ENCODE measurements at regions not wholly inside any gene's neighbourhood (a gene's known extent, or its start where the extent isn't known, plus 50 kb on each side); places are given as distances from the start of the nearest gene placed in this dataset.

DNA sequence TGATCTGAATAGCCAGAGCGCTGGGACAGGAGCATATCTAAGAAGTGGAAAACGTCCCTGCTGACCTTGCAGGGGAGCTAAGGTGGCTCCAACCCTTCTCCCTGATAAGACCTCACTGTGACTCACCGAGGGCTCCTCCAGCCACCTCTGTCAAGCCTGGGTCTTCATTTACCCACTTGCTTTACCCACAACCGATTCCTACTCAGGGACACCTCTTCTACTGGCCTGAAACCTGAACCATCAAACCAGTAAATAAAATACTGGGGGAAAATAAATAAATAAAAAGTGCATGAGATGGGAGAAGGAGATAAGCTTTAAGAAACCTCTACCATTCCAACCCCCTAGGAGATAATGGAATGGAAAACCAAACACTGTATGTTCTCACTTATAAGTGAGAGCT is 80.2 kb upstream of the ALOX12 start:
- no peaks in the 10 kb centered on the region for H3F3A ChIP-seq (ENCODE audit: insufficient read depth, low read length)
- H3K4me1 ChIP-seq (ENCODE audit: low read length) = no peaks in the 10 kb centered on the region
- no peak overlapping the region for H3K4me2 ChIP-seq (ENCODE audit: low read depth, low read length)
- no peak overlapping the region for H3K27ac ChIP-seq (ENCODE audit: low read length)
- no peaks in the 10 kb centered on the region for H3K27me3 ChIP-seq (replicated peaks; ENCODE audit: insufficient read depth, low read length)
- H2AFZ ChIP-seq (ENCODE audit: low read length) = no peak overlapping the region
- no peak overlapping the region for H3K9ac ChIP-seq (ENCODE audit: low read length)
- no peak overlapping the region for H3K4me3 ChIP-seq (ENCODE audit: low read length)
- H3K36me3 ChIP-seq (replicated peaks; ENCODE audit: insufficient read depth, low read length) = no peaks in the 10 kb centered on the region
- no peaks in the 10 kb centered on the region for H4K20me1 ChIP-seq (ENCODE audit: insufficient read depth, low read length)
- no peaks in the 10 kb centered on the region for H3K79me2 ChIP-seq (ENCODE audit: low read length)
- no peak for DNase-seq
- H3K9me2 ChIP-seq (replicated peaks; ENCODE audit: insufficient read depth, low read length) = no peaks in the 10 kb centered on the region
- TF ChIP-seq EZH2 (optimal IDR thresholded peaks at IDR 0.05; ENCODE audit: low read depth, low read length) (no peak), EZH2phosphoT487 (IDR thresholded peaks at IDR 0.05; ENCODE audit: low read length) (no peak)
- H3K9me3 ChIP-seq (replicated peaks; ENCODE audit: insufficient read depth, low read length) = no peaks in the 10 kb centered on the region

DNA sequence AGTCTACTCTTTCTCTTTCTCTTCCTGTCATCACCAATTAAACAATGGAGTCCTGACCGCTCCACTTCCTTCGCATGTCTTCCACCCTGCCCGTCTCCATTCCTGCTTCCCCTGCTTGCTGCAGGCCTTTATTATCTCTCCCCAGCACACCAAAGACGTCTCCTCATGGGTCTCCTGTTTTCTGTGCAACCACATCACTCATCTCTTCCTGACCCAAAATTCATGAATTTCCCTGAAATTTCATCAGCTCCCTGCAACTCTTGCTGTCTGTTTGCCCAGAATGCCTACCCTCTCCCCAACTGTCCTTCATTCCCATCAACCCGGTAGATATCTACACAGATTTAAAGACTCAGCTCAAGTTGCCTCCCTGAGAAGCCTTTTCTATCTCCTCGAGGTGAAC is 76.7 kb upstream of the ALOX12 start:
- Histone ChIP-seq H3K4me1 (ENCODE audit: low read length) (no peaks in the 10 kb centered on the region), H3F3A (ENCODE audit: insufficient read depth, low read length) (no peaks in the 10 kb centered on the region), H2AFZ (ENCODE audit: low read length) (no peak overlapping the region), H3K36me3 (replicated peaks; ENCODE audit: insufficient read depth, low read length) (no peaks in the 10 kb centered on the region), H3K9ac (ENCODE audit: low read length) (no peak overlapping the region), H3K9me2 (replicated peaks; ENCODE audit: insufficient read depth, low read length) (no peaks in the 10 kb centered on the region), H3K4me3 (ENCODE audit: low read length) (no peak overlapping the region), H3K4me2 (ENCODE audit: low read depth, low read length) (no peak overlapping the region), H3K27me3 (replicated peaks; ENCODE audit: insufficient read depth, low read length) (no peaks in the 10 kb centered on the region), H3K79me2 (ENCODE audit: low read length) (no peaks in the 10 kb centered on the region), H3K9me3 (replicated peaks; ENCODE audit: insufficient read depth, low read length) (no peaks in the 10 kb centered on the region), H4K20me1 (ENCODE audit: insufficient read depth, low read length) (no peaks in the 10 kb centered on the region), H3K27ac (ENCODE audit: low read length) (no peak overlapping the region)
- TF ChIP-seq EZH2 (optimal IDR thresholded peaks at IDR 0.05; ENCODE audit: low read depth, low read length) (no peak), EZH2phosphoT487 (IDR thresholded peaks at IDR 0.05; ENCODE audit: low read length) (no peak)
- TF ChIP-seq, protein P1, sequence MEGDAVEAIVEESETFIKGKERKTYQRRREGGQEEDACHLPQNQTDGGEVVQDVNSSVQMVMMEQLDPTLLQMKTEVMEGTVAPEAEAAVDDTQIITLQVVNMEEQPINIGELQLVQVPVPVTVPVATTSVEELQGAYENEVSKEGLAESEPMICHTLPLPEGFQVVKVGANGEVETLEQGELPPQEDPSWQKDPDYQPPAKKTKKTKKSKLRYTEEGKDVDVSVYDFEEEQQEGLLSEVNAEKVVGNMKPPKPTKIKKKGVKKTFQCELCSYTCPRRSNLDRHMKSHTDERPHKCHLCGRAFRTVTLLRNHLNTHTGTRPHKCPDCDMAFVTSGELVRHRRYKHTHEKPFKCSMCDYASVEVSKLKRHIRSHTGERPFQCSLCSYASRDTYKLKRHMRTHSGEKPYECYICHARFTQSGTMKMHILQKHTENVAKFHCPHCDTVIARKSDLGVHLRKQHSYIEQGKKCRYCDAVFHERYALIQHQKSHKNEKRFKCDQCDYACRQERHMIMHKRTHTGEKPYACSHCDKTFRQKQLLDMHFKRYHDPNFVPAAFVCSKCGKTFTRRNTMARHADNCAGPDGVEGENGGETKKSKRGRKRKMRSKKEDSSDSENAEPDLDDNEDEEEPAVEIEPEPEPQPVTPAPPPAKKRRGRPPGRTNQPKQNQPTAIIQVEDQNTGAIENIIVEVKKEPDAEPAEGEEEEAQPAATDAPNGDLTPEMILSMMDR (IDR thresholded peaks at IDR 0.05; ENCODE audit: low read length) = no peak
- no peak for DNase-seq

DNA sequence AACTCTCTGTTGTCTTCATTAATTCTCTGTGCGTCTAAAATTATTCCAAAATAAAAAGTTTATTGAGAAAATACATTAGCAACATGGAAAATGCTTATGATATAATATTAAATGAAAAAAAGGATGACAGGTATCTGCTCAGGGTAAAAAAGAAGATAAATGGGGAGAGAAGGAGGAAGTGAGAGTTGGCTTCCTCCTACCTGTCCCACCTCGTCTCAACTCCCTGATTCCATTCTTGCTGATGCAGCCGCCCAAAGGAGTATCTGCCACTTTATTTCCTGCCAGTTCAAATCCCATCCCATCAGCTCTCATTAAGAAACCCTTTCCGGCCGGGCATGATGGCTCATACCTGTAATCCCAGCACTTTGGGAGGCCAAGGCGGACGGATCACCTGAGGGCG is 72.5 kb upstream of the ALOX12 start:
- no peak overlapping the region for H3K27ac ChIP-seq (ENCODE audit: low read length)
- no peak overlapping the region for H3K9ac ChIP-seq (ENCODE audit: low read length)
- no peaks in the 10 kb centered on the region for H4K20me1 ChIP-seq (ENCODE audit: insufficient read depth, low read length)
- H3K27me3 ChIP-seq (replicated peaks; ENCODE audit: insufficient read depth, low read length) = no peaks in the 10 kb centered on the region
- no peak overlapping the region for H3K4me3 ChIP-seq (ENCODE audit: low read length)
- H3K36me3 ChIP-seq (replicated peaks; ENCODE audit: insufficient read depth, low read length) = peaks cover 5% of the 10 kb centered on the region
- TF ChIP-seq EZH2 (optimal IDR thresholded peaks at IDR 0.05; ENCODE audit: low read depth, low read length) (no peak), EZH2phosphoT487 (IDR thresholded peaks at IDR 0.05; ENCODE audit: low read length) (no peak)
- TF ChIP-seq, protein P1 (IDR thresholded peaks at IDR 0.05; ENCODE audit: low read length) = no peak
- H3K9me3 ChIP-seq (replicated peaks; ENCODE audit: insufficient read depth, low read length) = no peaks in the 10 kb centered on the region
- DNase-seq = no peak
- no peaks in the 10 kb centered on the region for H3K79me2 ChIP-seq (ENCODE audit: low read length)
- H3K4me2 ChIP-seq (ENCODE audit: low read depth, low read length) = no peak overlapping the region
- no peaks in the 10 kb centered on the region for H3F3A ChIP-seq (ENCODE audit: insufficient read depth, low read length)
- H3K4me1 ChIP-seq (ENCODE audit: low read length) = no peaks in the 10 kb centered on the region
- no peak overlapping the region for H2AFZ ChIP-seq (ENCODE audit: low read length)
- no peaks in the 10 kb centered on the region for H3K9me2 ChIP-seq (replicated peaks; ENCODE audit: insufficient read depth, low read length)

DNA sequence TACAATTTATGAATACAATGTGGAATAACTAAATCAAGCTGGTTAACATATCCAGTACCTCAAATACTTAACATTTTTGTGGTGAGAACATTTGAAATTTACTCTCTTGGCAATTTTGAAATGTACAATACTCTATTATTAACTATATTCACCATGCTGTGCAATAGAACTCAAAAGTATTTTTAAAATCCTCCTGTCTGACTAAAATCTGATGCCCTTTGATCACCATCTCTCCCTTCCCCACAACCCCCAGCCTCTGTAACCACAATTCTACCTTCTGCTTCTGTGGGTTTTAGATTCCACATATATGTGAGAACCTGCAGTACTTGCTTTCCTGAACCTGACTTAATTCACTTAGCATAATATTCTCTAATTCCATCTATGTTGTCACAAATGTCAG is 71.6 kb upstream of the ALOX12 start:
- no peak for DNase-seq
- TF ChIP-seq, protein P1 (IDR thresholded peaks at IDR 0.05; ENCODE audit: low read length) = no peak
- TF ChIP-seq EZH2phosphoT487 (IDR thresholded peaks at IDR 0.05; ENCODE audit: low read length) = no peak
- no peak for TF ChIP-seq EZH2 (optimal IDR thresholded peaks at IDR 0.05; ENCODE audit: low read depth, low read length)

More for the DNA sequence above, 71.6 kb upstream of the ALOX12 start:
- Histone ChIP-seq H3K9me3 (replicated peaks; ENCODE audit: insufficient read depth, low read length) (no peaks in the 10 kb centered on the region), H3K27me3 (replicated peaks; ENCODE audit: insufficient read depth, low read length) (no peaks in the 10 kb centered on the region), H3K36me3 (replicated peaks; ENCODE audit: insufficient read depth, low read length) (peaks cover 5% of the 10 kb centered on the region), H3F3A (ENCODE audit: insufficient read depth, low read length) (no peaks in the 10 kb centered on the region), H2AFZ (ENCODE audit: low read length) (no peak overlapping the region), H4K20me1 (ENCODE audit: insufficient read depth, low read length) (no peaks in the 10 kb centered on the region), H3K4me3 (ENCODE audit: low read length) (no peak overlapping the region), H3K79me2 (ENCODE audit: low read length) (no peaks in the 10 kb centered on the region), H3K4me1 (ENCODE audit: low read length) (no peaks in the 10 kb centered on the region), H3K27ac (ENCODE audit: low read length) (no peak overlapping the region), H3K4me2 (ENCODE audit: low read depth, low read length) (no peak overlapping the region), H3K9ac (ENCODE audit: low read length) (no peak overlapping the region), H3K9me2 (replicated peaks; ENCODE audit: insufficient read depth, low read length) (no peaks in the 10 kb centered on the region)

Measured in MM.1S (cell line).